H1 (cell line): ENCODE measurements at regions not wholly inside any gene's neighbourhood (a gene's known extent, or its start where the extent isn't known, plus 50 kb on each side); places are given as distances from the start of the nearest gene placed in this dataset.

Experiments used
- CTCF ChIA-PET: fragments of 300-600 bp; sonication (Branson Sonifier 250); formaldehyde crosslinking; loops from one replicate; lab custom pipeline; 2021; ENCODE audit not compliant: partially characterized antibody; lab: Charles Lee
- POLR2A ChIA-PET: fragments of 300-600 bp; sonication (Branson Sonifier 250); formaldehyde crosslinking; loops from one replicate; lab custom pipeline; 2021; ENCODE audit warnings: inconsistent platforms; ENCODE audit not compliant: partially characterized antibody; lab: Charles Lee
- DNase-seq, 2 experiments: peaks; one replicate each; pipeline versions ENCODE4 v3.0.0 to v3.0.0-alpha.2; 2010 to 2022; ENCODE audit warnings: low spot score in 2 of 2, low read depth in 1 of 2, mixed read lengths in 1 of 2
- FAIRE-seq: peaks from 2 replicates; lab custom pipeline; 2011; peaks lifted over from hg19 to GRCh38; lab: Jason Lieb, UNC
- H2AFZ ChIP-seq: 2 replicates; pipeline ENCODE4 v1.8.1; 2012; ENCODE audit warnings: low read length, inconsistent platforms
- H2AK5ac ChIP-seq: 2 replicates; pipeline ENCODE4 v1.6.1; 2013; ENCODE audit warnings: low read depth, low read length
- H2BK120ac ChIP-seq: replicated peaks from 2 replicates; pipeline ENCODE3; 2013; ENCODE audit warnings: low read depth, low read length, inconsistent platforms
- H2BK12ac ChIP-seq: 2 replicates; pipeline ENCODE4 v1.6.1; 2013; ENCODE audit warnings: low read depth, low read length
- H2BK15ac ChIP-seq: 2 replicates; pipeline ENCODE4 v1.6.1; 2013; ENCODE audit warnings: low read length
- H2BK20ac ChIP-seq: 2 replicates; pipeline ENCODE4 v1.6.1; 2013; ENCODE audit warnings: low read length
- H2BK5ac ChIP-seq: 2 replicates; pipeline ENCODE4 v1.6.1; 2013; ENCODE audit warnings: low read depth, low read length
- H3K14ac ChIP-seq: 2 replicates; pipeline ENCODE4 v1.6.1; 2013; ENCODE audit warnings: inconsistent platforms; ENCODE audit not compliant: insufficient read length
- H3K18ac ChIP-seq: 2 replicates; pipeline ENCODE4 v1.6.1; 2013; ENCODE audit warnings: low read length; ENCODE audit errors: extremely low read depth
- H3K23ac ChIP-seq: 2 replicates; pipeline ENCODE4 v1.6.1; 2013; ENCODE audit warnings: inconsistent platforms; ENCODE audit not compliant: insufficient read length
- H3K23me2 ChIP-seq: 2 replicates; pipeline ENCODE4 v1.6.1; 2013; ENCODE audit warnings: low read depth, low read length
- H3K27ac ChIP-seq: 2 replicates; pipeline ENCODE4 v1.6.1; 2011; ENCODE audit warnings: low read depth, low read length, inconsistent platforms
- H3K27me3 ChIP-seq, 4 experiments: replicated peaks in 1 of 4; 1 replicate in 1 of 4; 2 replicates in 3 of 4; pipeline versions ENCODE4 v1.6.1 to v1.8.1; 2011 to 2013; ENCODE audit warnings: low read length in 3 of 4, mild to moderate bottlenecking in 3 of 4, inconsistent platforms in 2 of 4, mixed read lengths in 2 of 4, moderate library complexity in 1 of 4; ENCODE audit not compliant: control insufficient read depth in 3 of 4, insufficient read depth in 3 of 4; ENCODE audit errors: extremely low read depth in 1 of 4
- H3K36me3 ChIP-seq, 4 experiments: 2 replicates each; pipeline versions ENCODE4 v1.6.1 to v1.8.1; 2011 to 2013; ENCODE audit warnings: mild to moderate bottlenecking in 4 of 4, low read length in 3 of 4, moderate library complexity in 2 of 4, control low read depth in 1 of 4, inconsistent platforms in 1 of 4; ENCODE audit not compliant: insufficient read depth in 4 of 4, control insufficient read depth in 2 of 4
- H3K4ac ChIP-seq: replicated peaks from 2 replicates; pipeline ENCODE3; 2013; ENCODE audit warnings: low read length, low read depth, mixed read lengths, inconsistent platforms; ENCODE audit not compliant: insufficient read length
- H3K4me1 ChIP-seq, 4 experiments: replicated peaks in 1 of 4; 1 replicate in 1 of 4; 2 replicates in 3 of 4; pipeline versions ENCODE4 v1.6.1 to v1.8.1; 2011 to 2013; ENCODE audit warnings: low read length in 3 of 4, inconsistent platforms in 2 of 4, mixed read lengths in 1 of 4; ENCODE audit not compliant: insufficient read depth in 4 of 4, control insufficient read depth in 3 of 4
- H3K4me2 ChIP-seq, 2 experiments: 2 replicates each; pipeline versions ENCODE4 v1.6.1 to v1.8.1; 2011 to 2013; ENCODE audit warnings: low read depth in 2 of 2, low read length in 2 of 2, control low read depth in 1 of 2, inconsistent platforms in 1 of 2, mild to moderate bottlenecking in 1 of 2; ENCODE audit not compliant: insufficient read depth in 1 of 2
- H3K4me3 ChIP-seq, 4 experiments: fragments of 200-600, 300-600 bp in 1 of 4; sonication (generic), shearing (Covaris generic), sonication (Bioruptor Twin) in 1 of 4; 2 replicates each; pipeline versions ENCODE4 v1.5.1 to v1.8.1; 2011 to 2016; ENCODE audit warnings: low read length in 4 of 4, low read depth in 3 of 4, control low read depth in 2 of 4, inconsistent platforms in 2 of 4, mild to moderate bottlenecking in 2 of 4, mixed read lengths in 1 of 4, moderate library complexity in 1 of 4; ENCODE audit not compliant: insufficient read depth in 2 of 4; ENCODE audit errors: extremely low read depth in 1 of 4
- H3K56ac ChIP-seq: replicated peaks from 2 replicates; pipeline ENCODE3; 2013; ENCODE audit warnings: low read depth, mild to moderate bottlenecking, mixed read lengths, low read length, inconsistent platforms; ENCODE audit not compliant: insufficient read length
- H3K79me1 ChIP-seq: 2 replicates; pipeline ENCODE4 v1.6.1; 2013; ENCODE audit warnings: low read depth, low read length, control low read depth
- H3K79me2 ChIP-seq, 2 experiments: 2 replicates each; pipeline versions ENCODE4 v1.6.1 to v1.8.1; 2012 to 2013; ENCODE audit warnings: low read length in 2 of 2, mild to moderate bottlenecking in 2 of 2, inconsistent platforms in 1 of 2; ENCODE audit not compliant: insufficient read depth in 2 of 2, control insufficient read depth in 1 of 2
- H3K9ac ChIP-seq, 4 experiments: replicated peaks in 1 of 4; 1 replicate in 1 of 4; 2 replicates in 3 of 4; pipeline versions ENCODE4 v1.6.1 to v1.8.1; 2011 to 2013; ENCODE audit warnings: low read depth in 3 of 4, low read length in 3 of 4, control low read depth in 2 of 4, mild to moderate bottlenecking in 2 of 4, moderate library complexity in 2 of 4, inconsistent platforms in 1 of 4; ENCODE audit errors: extremely low read depth in 1 of 4
- H3K9me3 ChIP-seq, 2 experiments: 2 replicates each; pipeline versions ENCODE4 v1.6.1 to v1.8.1; 2012 to 2013; ENCODE audit warnings: mild to moderate bottlenecking in 2 of 2, moderate library complexity in 2 of 2, control low read depth in 1 of 2, inconsistent platforms in 1 of 2, low read depth in 1 of 2, low read length in 1 of 2, mixed read lengths in 1 of 2; ENCODE audit not compliant: insufficient read depth in 2 of 2
- H4K20me1 ChIP-seq, 2 experiments: replicated peaks in 1 of 2; 2 replicates each; pipeline versions ENCODE3 to v1.8.1; 2011 to 2013; ENCODE audit warnings: inconsistent platforms in 2 of 2, low read length in 2 of 2, mild to moderate bottlenecking in 1 of 2; ENCODE audit not compliant: insufficient read depth in 2 of 2, control insufficient read depth in 1 of 2
- H4K5ac ChIP-seq: 2 replicates; pipeline ENCODE4 v1.6.1; 2013; ENCODE audit warnings: low read length, low read depth, mixed read lengths, inconsistent platforms; ENCODE audit not compliant: insufficient read length
- H4K8ac ChIP-seq: 2 replicates; pipeline ENCODE4 v1.8.0; 2013; ENCODE audit warnings: mild to moderate bottlenecking, moderate library complexity, low read length, inconsistent platforms; ENCODE audit not compliant: insufficient read depth; ENCODE audit errors: extremely low read depth
- H4K91ac ChIP-seq: replicated peaks from 2 replicates; pipeline ENCODE3; 2013; ENCODE audit warnings: low read length, mixed read lengths, inconsistent platforms; ENCODE audit not compliant: insufficient read length
- CTBP2 ChIP-seq: IDR thresholded peaks from 2 replicates; pipeline ENCODE4 v1.7.0; 2011; ENCODE audit warnings: borderline replicate concordance, mild to moderate bottlenecking, moderate library complexity, mixed read lengths, low read length; ENCODE audit not compliant: insufficient read depth, insufficient read length
- NANOG ChIP-seq: IDR thresholded peaks from 2 replicates; pipeline ENCODE4 v1.6.1; 2011; ENCODE audit warnings: low read length, low read depth, mild to moderate bottlenecking, inconsistent platforms; ENCODE audit not compliant: insufficient read depth, poor library complexity, severe bottlenecking
- POLR2AphosphoS5 ChIP-seq: IDR thresholded peaks from 2 replicates; pipeline ENCODE4 v1.6.1; 2011; ENCODE audit warnings: low read depth, low read length
- SIN3A ChIP-seq, 2 experiments: IDR thresholded peaks in 1 of 2; conservative IDR thresholded peaks in 1 of 2; 2 replicates each; pipeline ENCODE4 v1.6.1; 2011 to 2012; ENCODE audit warnings: low read length in 2 of 2, improper control_type of control experiment in 1 of 2, low read depth in 1 of 2, mild to moderate bottlenecking in 1 of 2
- SIRT6 ChIP-seq: IDR thresholded peaks from one replicate; pipeline ENCODE4 v1.7.1; 2012; ENCODE audit warnings: low read length, inconsistent platforms
- SIX5 ChIP-seq: IDR thresholded peaks from 2 replicates; pipeline ENCODE4 v1.6.1; 2011; ENCODE audit warnings: mild to moderate bottlenecking, low read depth, low read length
- TAF7 ChIP-seq: optimal IDR thresholded peaks from 2 replicates; pipeline ENCODE3; 2011; ENCODE audit warnings: low read depth, mild to moderate bottlenecking, inconsistent platforms, low read length, moderate library complexity, borderline replicate concordance
- TCF12 ChIP-seq: IDR thresholded peaks from 2 replicates; pipeline ENCODE4 v1.6.1; 2011; ENCODE audit warnings: low read depth, mild to moderate bottlenecking, low read length
- WGBS, 2 experiments: shearing (Covaris generic) in 1 of 2; methylation state at CpG; one replicate each; pipeline versions ENCODE4 v1.1.6 to v1.1.7; 2013 to 2015; ENCODE audit warnings: low lambda C conversion rate in 2 of 2, mixed read lengths in 2 of 2, inconsistent platforms in 1 of 2, low coverage in 1 of 2, missing lambda C conversion rate in 1 of 2; ENCODE audit not compliant: insufficient replicate concordance in 2 of 2, insufficient coverage in 1 of 2, insufficient read length in 1 of 2; ENCODE audit errors: extremely low coverage in 1 of 2, missing lambda C conversion rate in 1 of 2; 5-methylcytosine and 5-hydroxymethylcytosine counted together

GRCh38 chr18:43572163-43572562, 294.9 kb upstream of the SYT4 start:
- no peaks in the 10 kb centered on the region for H3K79me2 ChIP-seq
- no peak overlapping the region for H2BK120ac ChIP-seq
- no peak overlapping the region for H3K9ac ChIP-seq
- H2BK12ac ChIP-seq: no peak overlapping the region
- no peak overlapping the region for H3K4me3 ChIP-seq
- H3K4ac ChIP-seq: no peak overlapping the region
- H4K20me1 ChIP-seq: no peaks in the 10 kb centered on the region
- H2BK15ac ChIP-seq: no peak overlapping the region
- H2AK5ac ChIP-seq: no peak overlapping the region
- no peaks in the 10 kb centered on the region for H3K79me1 ChIP-seq
- TF ChIP-seq SIRT6: no peak
- no peak for TF ChIP-seq POLR2AphosphoS5
- no peak for TF ChIP-seq TAF7
- TF ChIP-seq SIX5: no peak
- no peak for TF ChIP-seq NANOG
- TF ChIP-seq CTBP2: no peak
- no peak for TF ChIP-seq SIN3A (conservative IDR thresholded peaks at IDR 0.05 in 1 of 2, IDR thresholded peaks at IDR 0.05 in 1 of 2; ENCODE audit: low read depth in 1 of 2, low read length in 2 of 2)
- TF ChIP-seq TCF12: no peak
- TF ChIP-seq, all 59 proteins: peak for 0
- 94% methylated on average over 2 of the region's 2 CpGs; no CpG with 5 or more reads in 1 of the 2 experiments for WGBS, 2 experiments
- Histone ChIP-seq H3K4me2 (no peak overlapping the region), H4K8ac (no peak overlapping the region), H3K4me1 (peaks cover 0 to 4% (median 3%) of the 10 kb centered on the region in 4 experiments; a peak in 4 of 7 replicates), H3K23me2 (no peaks in the 10 kb centered on the region), H3K18ac (no peak overlapping the region), H3K36me3 (no peaks in the 10 kb centered on the region), H3K14ac (no peak overlapping the region), H3K23ac (no peak overlapping the region), H2BK20ac (no peak overlapping the region), H3K27me3 (no peaks in the 10 kb centered on the region), H3K27ac (no peak overlapping the region), H4K91ac (no peak overlapping the region), H4K5ac (no peak overlapping the region), H3K56ac (no peak overlapping the region), H2BK5ac (no peak overlapping the region), H2AFZ (no peak overlapping the region), H3K9me3 (no peaks in the 10 kb centered on the region)
- FAIRE-seq (no peak), DNase-seq (no peak)
- CTCF ChIA-PET: interaction anchor here (0.6 to 10.4 kb wide), 11 partner anchors 10 to 1928 kb away, joined by 3 to 247 read pairs (median 4); no protein-coding TSS in a partner anchor
- POLR2A ChIA-PET: no interaction called here
